A673 (cell line): ENCODE measurements at regions not wholly inside any gene's neighbourhood (a gene's known extent, or its start where the extent isn't known, plus 50 kb on each side); places are given as distances from the start of the nearest gene placed in this dataset.

Experiments used
- CTCF ChIP-seq: fragments of 300-800, 200-600 bp; sonication (generic); conservative IDR thresholded peaks from 2 replicates; pipeline ENCODE4 v1.5.1; 2017; ENCODE audit warnings: low read depth, mild to moderate bottlenecking, antibody characterized with exemption, low read length, moderate library complexity, mixed read lengths
- EZH2 ChIP-seq: fragments of 200-600 bp; sonication (generic); IDR thresholded peaks from 2 replicates; pipeline ENCODE4 v1.6.1; 2017; ENCODE audit warnings: borderline replicate concordance, low read depth, mild to moderate bottlenecking, mixed read lengths, antibody characterized with exemption, low read length; ENCODE audit not compliant: poor library complexity, severe bottlenecking

- TF ChIP-seq CTCF: no peak
- TF ChIP-seq EZH2: no peak
Measured at GRCh38 chr5:173709145-173709544, 92.7 kb upstream of the BOD1 start.
